GM18499 (cell line): ENCODE measurements at regions not wholly inside any gene's neighbourhood (a gene's known extent, or its start where the extent isn't known, plus 50 kb on each side); places are given as distances from the start of the nearest gene placed in this dataset.

ENCODE experiments used
- ATAC-seq: cut with Tn5 transposase; IDR thresholded peaks from one replicate; pipeline ENCODE4 v1.9.1; 2021; ENCODE audit warnings: moderate number of reproducible peaks; ENCODE audit not compliant: insufficient read depth, unreplicated experiment

DNA sequence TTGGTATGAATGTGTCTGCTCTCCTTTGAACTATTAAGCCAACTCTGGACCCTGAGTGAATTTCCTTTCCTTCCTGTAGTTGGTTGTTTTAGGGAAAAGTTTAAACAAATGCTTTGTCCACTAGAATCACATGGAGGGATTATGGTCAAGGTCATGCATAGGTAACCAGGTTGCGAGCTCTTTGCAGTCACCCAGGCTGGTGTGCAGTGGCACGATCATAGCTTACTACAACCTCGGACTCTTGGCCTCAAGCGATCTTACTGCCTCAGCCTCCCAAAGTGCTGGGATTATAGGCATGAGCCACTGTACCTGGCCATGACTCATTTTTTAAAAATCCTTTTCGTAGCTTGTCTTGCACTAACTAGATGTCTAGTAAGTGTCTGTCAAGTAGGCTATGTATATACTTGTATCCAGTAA, 88.0 kb upstream of the SOX4 start:
- no peak for ATAC-seq

DNA sequence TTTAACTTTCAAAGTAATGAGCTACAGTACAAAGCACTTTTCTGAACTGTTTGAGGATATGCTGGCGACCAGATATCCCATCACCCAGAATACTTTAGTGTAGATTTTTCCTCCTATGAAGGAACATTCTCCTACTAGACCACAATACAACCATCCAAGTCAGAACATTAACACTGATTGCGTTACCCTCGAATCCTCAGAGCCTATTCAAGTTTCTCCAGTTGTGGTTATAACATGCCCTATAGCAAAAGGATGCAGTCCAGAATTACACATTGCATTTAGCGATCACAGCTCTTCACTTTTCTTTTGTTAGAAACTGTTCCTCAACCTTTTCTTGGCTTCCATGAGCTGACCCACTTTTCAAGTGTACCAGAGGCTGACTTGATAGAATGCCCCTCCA, 87.4 kb upstream of the SOX4 start:
- ATAC-seq = no peak

DNA sequence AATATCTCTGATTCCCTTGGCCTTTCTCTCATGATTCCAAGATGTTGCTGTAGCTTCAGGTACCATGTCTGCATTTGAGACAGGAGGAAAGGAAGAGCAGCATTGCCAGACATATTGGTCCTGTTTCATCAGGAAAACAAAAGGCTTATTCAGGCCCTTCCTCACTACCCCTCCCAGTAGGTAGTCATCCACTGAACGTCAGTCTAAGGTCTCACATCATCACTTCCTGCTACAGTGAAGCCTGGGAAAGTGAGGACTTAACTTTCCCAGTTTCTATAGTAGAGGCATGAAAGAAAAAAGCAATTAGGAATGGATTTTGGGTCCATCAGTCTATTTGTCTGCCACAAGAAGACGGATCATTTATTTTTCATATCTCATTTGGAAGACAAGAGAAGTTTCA, 85.7 kb upstream of the SOX4 start:
- no peak for ATAC-seq

DNA sequence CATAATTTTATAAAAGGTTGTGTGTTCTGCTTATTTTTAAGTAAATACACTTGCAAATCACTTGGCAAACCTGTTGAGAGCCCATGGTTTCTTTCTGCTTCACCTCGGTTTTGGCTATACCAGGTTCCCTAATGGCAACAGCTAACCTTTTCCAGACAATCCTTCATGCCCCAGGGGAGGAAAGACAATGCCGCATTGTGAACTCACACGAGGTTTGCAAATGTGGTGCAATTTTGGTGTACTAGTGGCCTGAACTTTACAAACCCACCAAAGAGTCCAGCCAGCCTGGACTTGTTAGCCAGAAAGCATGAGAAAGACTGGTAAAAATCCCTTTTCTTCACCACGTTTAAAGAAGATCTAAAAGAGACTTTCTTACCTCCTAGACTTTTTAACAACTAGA, 84.8 kb upstream of the SOX4 start:
- no peak for ATAC-seq

DNA sequence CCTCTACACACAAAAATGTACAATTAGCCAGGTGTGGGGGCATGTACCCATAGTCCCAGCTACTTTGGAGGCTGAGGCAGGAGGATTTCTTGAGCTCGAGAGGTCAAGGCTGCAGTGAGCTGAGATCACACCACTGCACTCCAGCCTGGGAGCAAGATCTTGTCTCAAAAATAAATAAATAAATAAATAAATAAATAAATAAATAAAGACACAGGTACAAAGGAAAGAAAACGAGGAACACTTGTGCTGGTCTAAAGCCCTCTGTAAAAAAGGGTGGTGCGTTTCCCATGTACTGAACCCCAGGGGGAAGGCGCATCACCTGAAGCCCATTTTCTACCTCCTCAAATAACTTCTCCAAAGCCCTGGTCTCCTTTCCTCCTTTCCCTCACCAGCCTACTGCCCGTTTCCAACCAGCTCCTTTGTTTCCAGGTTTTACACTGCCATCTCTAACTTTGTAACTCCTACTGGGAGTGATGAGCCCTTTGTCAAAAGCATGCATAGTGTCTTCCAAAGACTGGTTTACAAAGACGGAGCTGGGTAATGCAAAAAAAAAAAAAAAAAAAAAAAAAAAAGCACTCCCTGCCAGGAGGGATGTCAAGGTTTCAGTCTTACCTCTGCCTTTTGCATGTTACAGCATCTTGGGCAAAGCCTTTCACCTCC, 81.5 kb upstream of the SOX4 start:
- ATAC-seq = no peak

DNA sequence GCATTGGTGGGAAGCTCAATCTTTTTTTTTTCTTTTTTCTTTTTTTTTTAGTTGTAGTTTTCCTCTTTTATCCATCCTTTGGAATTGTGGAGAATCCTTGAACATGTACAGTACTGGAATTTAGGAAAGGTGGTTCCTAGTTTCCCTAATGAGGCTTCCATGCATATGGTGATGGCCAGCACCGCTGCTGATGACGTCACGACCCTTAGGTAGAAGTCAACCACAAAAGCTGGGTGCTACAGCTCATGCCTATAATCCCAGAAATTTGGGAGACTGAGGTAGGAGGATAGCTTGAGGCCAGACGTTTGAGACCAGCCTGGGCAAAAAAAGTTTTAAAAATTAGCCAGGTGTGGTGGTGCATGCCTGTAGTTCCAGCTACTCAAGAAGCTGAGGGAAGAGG, 79.3 kb upstream of the SOX4 start:
- ATAC-seq = no peak

DNA sequence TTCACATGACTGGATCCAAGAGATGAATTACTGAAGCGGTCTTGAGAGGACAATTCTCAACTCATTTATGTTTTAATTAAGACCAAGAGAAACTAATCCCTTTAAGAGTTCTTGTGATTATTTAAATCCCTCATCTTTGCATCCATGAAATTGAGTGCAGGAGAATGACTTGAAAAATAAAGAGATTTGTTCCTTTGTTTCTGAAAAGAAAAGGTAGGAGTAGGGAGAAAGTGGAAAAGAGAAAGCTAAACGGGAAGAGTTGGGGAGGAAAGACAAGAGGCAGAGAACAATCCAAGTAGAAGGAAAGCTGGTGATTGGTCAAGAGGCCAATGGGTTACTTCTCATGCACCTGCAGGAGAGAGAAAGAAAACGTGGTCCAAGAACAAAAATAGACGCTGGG, 75.2 kb upstream of the SOX4 start:
- ATAC-seq = no peak

DNA sequence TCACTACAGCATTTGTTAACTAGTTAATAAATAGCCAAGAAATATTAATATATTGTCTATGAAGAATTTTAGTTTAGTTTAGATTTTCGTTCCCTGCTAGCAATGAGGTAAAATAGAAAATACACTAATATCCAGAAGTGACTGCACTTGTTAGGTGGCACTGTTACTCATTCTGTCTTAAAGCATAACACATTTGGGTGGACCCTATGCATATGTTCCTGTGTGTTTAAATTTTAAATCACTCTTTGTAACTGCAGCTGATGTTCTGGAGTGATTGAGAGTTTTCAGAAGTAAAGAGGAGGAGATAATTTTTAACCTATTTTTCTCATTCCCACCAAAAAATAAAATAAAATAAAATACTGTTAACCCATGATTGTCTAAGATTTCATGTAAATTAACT, 73.9 kb upstream of the SOX4 start:
- ATAC-seq = no peak

DNA sequence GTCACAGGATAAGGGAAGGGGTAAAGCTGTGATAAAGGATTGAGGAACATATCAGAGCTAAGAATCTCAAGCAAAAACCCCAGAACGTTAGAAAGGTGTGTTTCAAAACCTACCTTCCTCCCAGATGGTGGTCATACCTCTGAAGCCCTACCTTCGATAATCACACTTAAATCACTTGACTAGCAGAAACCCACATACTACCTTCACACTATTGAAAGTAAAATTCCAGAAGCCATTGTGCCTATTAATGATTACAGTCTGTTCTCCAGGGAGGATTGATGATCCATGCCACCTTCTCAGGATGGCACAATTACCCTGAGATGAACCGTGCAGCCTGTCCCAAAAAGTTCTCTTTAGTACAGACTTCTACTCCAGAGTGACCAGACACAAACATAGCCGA, 72.3 kb upstream of the SOX4 start:
- no peak for ATAC-seq

DNA sequence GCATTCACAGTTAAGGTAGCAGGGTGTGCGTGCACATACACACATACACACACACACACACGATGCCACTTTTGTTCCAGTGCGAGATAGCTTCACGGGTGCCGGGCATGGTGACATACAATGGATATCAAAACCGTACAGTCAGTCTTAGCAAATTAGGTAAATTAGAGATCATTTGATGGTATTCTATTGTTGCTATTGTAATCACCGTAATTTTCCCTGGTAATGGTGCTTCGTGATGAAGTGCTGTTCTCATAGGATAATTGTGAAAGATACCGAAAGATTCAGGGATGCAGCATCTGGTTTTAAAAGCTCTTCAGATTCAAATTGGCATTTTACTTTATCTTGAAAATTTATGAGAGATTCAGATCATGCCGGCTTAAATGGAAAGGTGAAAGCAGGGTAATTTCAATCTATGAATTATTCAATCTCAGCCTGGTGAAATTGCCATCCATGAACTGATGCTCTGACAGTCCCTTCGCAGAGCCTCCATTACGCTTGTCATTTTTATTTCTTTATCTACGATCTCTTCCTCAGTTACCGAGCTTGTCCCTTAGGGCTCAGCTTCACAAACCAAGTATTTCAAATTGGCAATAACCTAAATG, 71.3 kb upstream of the SOX4 start:
- no peak for ATAC-seq

DNA sequence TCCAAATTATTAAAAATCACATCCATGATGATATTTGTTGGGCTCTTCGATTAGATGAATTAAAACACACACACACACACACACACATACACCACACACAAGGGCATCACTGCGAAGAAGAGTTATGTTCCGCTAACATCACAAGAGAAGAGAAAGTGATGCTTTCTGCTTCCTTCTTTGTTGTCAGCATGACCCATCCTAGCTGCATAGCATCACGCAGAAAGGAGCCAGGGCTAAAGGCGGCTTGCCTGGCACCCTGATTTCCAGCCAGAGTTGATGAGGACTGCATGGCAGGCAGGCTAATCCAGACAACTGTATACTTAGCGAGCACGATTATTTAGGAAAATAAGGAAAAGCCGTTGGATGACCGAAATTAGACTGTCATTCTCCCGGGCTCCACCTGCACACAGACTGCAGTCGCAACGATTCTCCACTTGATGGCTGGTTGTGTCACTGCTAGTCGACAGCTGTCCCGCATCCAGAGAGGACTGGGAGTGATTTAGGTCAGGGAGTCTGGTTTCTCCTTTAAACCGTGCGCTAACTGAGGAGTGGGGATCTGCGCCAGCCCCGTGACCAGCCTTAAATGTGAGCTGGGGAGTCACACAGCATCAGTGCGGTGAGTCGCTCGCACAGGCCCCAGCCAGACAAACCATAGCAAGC, 70.6 kb upstream of the SOX4 start:
- no peak for ATAC-seq

DNA sequence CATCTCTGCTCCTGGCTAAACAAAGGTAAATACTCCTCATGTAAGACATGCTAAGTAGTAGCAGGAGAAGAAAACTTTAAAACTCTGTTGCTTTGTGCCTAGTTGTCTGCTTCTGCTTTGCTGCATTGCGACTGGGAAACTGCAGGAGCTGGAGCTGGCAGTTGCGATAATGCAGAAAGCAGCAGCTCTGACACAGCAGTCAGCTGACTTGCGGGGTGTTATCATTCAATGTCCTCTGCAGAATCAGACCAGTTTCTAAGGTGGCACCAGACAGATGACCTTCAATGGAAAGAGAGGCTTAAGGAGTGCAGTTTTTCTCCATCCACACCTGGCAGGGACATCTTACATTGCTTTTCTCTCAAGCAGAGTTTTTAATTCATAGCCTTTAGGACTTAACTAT, 69.9 kb upstream of the SOX4 start:
- ATAC-seq = no peak

DNA sequence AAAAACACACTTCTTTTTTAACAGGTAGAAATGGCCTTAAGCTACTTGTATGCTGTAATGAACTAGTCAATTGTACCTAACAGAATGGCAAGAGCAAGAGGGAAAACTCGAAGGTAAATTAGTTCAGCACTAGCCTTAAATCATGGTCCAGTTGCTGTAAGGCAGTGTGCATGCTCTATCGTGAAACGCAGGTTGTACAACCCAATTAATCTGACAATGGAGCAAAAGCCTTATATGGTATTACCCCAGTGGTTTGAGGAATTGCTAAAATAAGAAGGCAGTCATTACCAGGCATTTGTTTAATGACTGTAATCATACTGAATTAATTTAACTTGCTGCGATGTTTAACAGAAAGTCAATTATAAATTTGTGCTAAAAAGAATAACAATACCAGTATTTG, 69.3 kb upstream of the SOX4 start:
- ATAC-seq = no peak

DNA sequence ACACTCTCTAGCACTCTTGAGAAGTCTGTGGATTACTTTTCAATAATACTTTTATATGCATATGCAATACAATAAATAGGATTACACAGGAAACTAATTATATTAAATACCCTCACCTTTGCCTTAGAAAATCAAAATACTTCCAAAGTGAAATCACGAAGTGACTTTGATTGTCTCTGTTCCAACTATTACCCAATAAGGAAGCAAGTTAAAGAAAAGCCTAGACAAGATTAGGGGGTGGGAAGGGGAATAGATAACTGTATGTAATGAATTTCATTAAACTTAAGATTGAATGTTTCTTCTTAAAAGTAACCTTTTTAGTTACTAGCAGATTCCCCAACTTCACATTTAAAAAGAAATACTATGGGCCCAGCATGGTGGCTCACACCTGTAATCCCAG, 66.6 kb upstream of the SOX4 start:
- ATAC-seq = no peak

DNA sequence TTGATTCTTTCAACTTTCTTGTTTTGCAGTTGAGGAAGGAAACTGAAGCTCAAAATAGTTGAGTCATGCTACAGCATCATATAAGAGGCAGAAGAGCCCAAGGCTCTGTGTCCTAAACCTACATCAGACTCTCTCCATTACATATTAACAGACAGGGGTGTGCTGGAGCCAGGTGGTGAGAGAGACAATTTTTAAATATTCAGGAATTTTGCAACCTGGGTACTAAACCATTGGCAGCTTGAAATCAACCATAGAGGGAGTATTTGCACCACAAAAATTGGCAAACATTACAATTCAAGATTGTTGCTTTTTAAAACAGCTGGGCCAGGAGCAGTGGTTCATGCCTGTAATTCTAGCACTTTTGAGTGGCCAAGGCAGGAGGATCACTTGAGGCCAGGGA, 65.8 kb upstream of the SOX4 start:
- ATAC-seq = no peak

DNA sequence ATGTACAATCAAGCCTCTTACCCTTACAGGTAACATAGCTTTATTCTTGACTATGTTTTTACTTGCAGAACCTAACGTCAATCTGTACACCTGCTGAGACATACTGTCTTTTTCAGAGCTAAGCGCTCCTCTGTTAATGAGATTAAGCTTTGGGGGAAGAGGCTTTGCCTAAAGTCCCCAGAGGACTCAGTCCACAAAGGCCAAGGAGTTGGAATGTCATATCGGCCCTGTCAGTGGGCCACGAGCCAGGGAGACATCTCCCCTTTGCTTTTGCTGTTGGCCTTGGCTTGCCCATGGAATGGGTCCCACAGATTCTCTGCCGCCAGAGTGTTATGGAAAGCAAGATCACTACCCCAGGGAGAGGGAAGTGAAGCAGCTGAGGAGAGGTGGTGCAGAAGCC, 64.1 kb upstream of the SOX4 start:
- no peak for ATAC-seq

DNA sequence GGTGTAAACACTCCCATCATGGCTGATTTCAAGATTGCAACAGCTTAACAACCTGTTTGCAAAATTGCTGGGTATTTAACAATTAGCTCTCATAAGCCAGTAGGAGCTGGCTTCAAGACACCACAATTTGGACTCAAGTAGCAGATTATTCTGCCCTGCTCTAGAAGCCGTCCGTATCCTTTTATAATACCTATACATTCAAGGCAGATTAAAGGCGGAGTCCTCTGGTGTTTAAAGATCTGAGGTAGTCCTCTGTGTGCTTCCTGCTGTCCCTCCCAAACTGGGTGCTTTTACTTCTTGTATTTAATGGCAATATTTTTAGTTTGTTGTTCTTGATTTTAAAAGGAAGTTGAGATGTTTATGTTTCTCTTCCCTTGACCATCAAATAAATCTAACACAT, 62.2 kb upstream of the SOX4 start:
- no peak for ATAC-seq

DNA sequence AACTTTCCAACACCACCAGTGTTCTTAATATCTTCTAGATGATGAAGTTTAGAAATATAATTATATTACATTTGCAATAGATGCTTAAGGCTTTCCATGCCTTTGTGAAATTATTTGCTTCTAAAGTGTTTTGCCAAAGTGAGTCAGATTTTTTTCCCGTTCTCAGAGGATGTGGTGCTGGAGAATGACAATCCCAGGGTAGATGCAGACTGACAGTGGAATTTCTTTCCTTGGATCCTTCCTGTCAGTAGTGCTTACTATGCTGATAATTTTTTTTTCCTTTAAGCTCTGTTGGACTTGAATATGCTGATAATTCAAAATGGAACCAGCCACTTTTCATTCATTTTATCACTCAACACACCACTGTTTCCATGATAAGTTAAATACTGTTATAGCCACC, 59.9 kb upstream of the SOX4 start:
- ATAC-seq = no peak

DNA sequence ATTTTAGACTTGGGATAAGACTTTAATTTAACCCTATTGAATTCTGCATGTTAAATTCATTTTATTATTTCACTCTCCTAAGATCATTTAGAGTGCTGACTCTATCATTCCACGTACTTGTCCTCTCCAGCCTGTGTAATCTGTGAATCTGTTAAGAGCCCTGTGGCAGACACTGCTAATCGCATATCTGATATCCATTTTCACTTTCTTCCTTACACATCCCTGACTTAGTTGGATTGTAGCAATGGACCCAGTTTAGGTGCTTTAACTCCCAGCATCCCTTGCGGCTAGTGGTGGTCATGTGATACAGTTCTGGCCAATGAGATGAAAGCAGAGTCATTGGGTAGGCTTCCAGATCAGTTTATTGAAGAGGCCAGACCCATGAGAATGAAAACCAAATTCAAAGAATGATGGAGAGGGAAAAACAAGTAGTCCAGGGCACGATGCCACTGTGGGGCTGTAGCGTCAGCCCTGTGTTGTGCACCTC, 57.2 kb upstream of the SOX4 start:
- no peak for ATAC-seq

DNA sequence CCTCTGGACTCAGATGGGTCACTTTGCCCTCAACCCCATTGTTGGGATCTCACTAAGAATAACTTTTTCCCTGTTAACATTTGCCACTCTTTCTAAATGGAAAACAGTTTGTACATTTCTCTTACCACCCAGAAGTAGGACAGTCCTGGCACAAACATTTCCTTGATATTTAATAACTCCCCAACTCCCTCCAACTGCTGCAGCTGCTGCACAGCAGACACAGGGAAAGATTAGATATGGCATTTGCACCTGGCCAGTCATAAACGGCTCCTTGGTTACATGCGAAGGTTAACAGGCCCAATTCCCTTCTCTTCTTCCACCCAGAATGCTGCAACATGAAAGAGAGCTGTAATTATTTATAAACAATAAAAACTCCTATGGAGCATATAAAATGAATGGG, 55.9 kb upstream of the SOX4 start:
- ATAC-seq = no peak

DNA sequence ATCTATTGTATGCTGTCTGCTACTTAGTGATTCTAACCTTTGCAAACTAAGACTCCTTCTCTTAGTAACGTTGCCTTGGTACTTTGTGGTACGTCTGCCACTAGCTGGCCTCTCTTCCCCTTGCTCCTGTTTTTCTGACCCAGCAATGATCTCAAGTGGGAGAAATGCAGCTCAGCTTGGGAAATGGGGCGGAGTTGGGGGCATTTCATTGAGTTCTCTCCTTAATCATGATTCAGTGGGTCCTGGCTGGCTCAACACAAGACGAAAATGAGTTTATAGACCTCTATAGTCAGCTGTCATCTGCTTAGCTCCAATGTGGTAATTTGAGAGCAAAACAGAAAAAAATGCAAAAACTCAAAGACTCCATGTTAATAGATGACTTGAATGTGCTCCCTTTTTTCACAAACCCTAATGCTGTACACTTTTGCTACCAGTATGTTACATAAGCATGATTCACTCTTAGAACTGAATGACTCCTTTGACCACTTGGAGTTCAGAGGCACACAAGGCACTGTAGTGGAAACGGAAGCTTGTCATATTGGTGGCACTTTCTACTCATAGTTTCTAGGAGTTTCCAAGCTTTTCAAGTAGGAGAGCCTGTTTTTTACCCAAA, 55.3 kb upstream of the SOX4 start:
- ATAC-seq = no peak
